Left lung (tissue), 4 donors: ENCODE measurements at regions not wholly inside any gene's neighbourhood (a gene's known extent, or its start where the extent isn't known, plus 50 kb on each side); places are given as distances from the start of the nearest gene placed in this dataset.
"Not testable (repeated sequence)": the region's sequence is repeated elsewhere in the genome, so short reads cannot be mapped to it uniquely, and the experiment has no call there.

Experiments used
- ATAC-seq: fragments of 200-7000 bp; cut with Tn5 transposase; one replicate; pipeline ENCODE4 v1.9.1; 2020; ENCODE audit warnings: moderate library complexity
- DNase-seq, 4 donors: peaks; one replicate each; pipeline ENCODE4 v3.0.0-alpha.2; 2013 to 2020
- H3K27ac ChIP-seq, 2 donors: fragments of 200-600 bp; sonication (generic) in 1 of 2; one replicate each; pipeline versions ENCODE4 v1.5.0 to v1.8.0; 2020 to 2021
- H3K27me3 ChIP-seq, 2 donors: fragments of 200-600 bp; sonication (generic) in 1 of 2; one replicate each; pipeline versions ENCODE4 v1.5.0 to v1.8.0; 2020 to 2021
- H3K36me3 ChIP-seq, 2 donors: fragments of 200-600 bp; sonication (generic) in 1 of 2; one replicate each; pipeline versions ENCODE4 v1.5.0 to v1.8.0; 2020 to 2021
- H3K4me1 ChIP-seq, 2 donors: fragments of 200-600 bp; one replicate each; pipeline ENCODE4 v1.8.0; 2021
- H3K4me3 ChIP-seq, 2 donors: fragments of 200-600 bp; sonication (generic) in 1 of 2; one replicate each; pipeline versions ENCODE4 v1.5.0 to v1.8.0; 2020 to 2021; ENCODE audit warnings: mild to moderate bottlenecking in 1 of 2
- H3K9me3 ChIP-seq, 2 donors: fragments of 200-600 bp; sonication (generic) in 1 of 2; one replicate each; pipeline versions ENCODE4 v1.5.0 to v1.8.0; 2020 to 2021
- intact Hi-C, 2 donors: fragments of 100-400 bp; cut with DNase I; formaldehyde crosslinking; loops; one replicate each; pipeline versions ENCODE4 v1.11.2 to v1.14.2; 2022
- TF ChIP-seq, protein P1 (sequence below), 2 donors: fragments of 200-600 bp; sonication (generic) in 1 of 2; IDR thresholded peaks; one replicate each; pipeline versions ENCODE4 v1.5.0 to v1.8.0; 2021; ENCODE audit warnings: antibody characterized with exemption in 2 of 2
- donor health status: DM: no; HTN: yes; CAD: no.
- donor health status: DM: no; HTN: no; CAD: no.

DNA sequence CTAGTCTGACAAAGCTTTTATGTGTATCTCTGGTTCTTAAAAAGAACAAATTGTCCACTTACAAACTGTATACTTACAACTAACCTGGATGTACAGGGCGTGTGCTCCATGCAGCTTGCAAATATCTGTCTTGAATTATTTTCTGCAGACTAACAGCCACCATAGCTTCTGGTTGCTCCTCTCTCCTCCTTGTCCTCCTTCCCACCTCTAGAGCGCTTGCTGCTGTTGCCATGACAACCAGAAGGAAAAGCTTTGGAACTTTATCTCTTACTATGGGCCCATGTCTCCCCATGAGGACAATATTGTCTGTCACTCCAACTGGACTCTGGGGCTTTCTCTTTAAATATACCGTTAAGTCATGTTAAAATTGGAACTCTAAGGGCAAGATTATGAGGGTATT is 71.5 kb upstream of the DHX40 start:
- no peak for DNase-seq
- no peaks in the 10 kb centered on the region for H3K27me3 ChIP-seq
- TF ChIP-seq, protein P1, sequence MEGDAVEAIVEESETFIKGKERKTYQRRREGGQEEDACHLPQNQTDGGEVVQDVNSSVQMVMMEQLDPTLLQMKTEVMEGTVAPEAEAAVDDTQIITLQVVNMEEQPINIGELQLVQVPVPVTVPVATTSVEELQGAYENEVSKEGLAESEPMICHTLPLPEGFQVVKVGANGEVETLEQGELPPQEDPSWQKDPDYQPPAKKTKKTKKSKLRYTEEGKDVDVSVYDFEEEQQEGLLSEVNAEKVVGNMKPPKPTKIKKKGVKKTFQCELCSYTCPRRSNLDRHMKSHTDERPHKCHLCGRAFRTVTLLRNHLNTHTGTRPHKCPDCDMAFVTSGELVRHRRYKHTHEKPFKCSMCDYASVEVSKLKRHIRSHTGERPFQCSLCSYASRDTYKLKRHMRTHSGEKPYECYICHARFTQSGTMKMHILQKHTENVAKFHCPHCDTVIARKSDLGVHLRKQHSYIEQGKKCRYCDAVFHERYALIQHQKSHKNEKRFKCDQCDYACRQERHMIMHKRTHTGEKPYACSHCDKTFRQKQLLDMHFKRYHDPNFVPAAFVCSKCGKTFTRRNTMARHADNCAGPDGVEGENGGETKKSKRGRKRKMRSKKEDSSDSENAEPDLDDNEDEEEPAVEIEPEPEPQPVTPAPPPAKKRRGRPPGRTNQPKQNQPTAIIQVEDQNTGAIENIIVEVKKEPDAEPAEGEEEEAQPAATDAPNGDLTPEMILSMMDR (IDR thresholded peaks at IDR 0.05) = no peak
- H3K36me3 ChIP-seq = no peaks in the 10 kb centered on the region
- no peak for ATAC-seq
- H3K4me1 ChIP-seq = no peaks in the 10 kb centered on the region
- intact Hi-C loops = no loop called here
- H3K9me3 ChIP-seq = no peaks in the 10 kb centered on the region
- no peak overlapping the region for H3K27ac ChIP-seq
- no peak overlapping the region for H3K4me3 ChIP-seq

DNA sequence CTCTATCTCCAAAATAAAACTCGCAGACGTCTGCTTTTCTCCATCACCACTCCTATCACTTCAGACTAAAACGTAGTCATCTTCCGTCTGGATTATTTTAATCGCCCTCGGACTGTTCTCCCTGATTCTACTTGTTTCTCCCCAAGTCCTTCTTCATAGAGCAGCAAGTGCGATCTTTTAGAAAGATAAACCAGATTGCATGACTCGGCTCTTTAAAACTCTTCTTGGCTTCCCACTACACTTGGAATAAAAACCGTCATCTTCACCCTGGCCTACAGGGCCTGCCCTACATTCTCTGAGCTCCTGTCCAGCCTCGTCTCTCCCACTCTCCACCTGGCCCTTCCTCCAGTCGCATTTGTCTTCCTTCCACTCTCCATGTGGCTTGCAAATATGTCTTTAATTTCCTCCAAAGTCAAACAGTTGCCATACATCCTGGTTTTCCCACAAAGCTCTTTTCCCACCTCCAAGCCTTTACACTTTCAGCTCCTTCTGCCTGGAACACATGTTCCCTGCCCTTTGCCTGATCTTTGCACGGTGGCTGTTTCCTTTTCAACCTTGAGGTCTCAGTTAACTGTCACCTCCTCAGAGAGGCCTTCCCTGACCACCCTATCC is 70.5 kb upstream of the DHX40 start:
- intact Hi-C loops = no loop called here
- Histone ChIP-seq H3K27me3 (no peaks in the 10 kb centered on the region), H3K27ac (no peak overlapping the region), H3K4me3 (no peak overlapping the region), H3K36me3 (no peaks in the 10 kb centered on the region), H3K9me3 (no peaks in the 10 kb centered on the region), H3K4me1 (no peaks in the 10 kb centered on the region)
- DNase-seq (no peak), ATAC-seq (no peak)
- TF ChIP-seq, protein P1 (IDR thresholded peaks at IDR 0.05) = no peak

DNA sequence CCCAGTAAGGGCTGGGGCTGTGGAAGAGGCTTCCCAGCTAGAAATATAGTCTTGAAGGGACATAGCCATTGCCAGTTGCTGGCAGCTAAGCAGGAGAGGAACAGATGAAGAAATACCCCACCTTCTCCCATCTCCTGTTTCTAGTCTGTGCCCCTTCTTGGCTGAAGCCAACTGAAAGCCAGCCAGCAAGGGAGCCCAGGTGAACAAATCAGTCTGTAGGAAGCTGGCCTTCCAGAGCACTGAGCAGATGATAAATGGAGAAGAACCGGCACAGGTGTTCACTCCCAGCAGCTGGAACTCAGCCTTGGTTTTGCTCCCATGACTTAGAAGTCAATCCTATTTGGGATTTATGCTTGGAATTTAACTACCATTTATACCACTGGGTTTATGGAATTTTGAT is 69.2 kb upstream of the DHX40 start:
- ATAC-seq (no peak), DNase-seq (no peak)
- TF ChIP-seq, protein P1 (IDR thresholded peaks at IDR 0.05) = no peak
- H3K36me3 ChIP-seq = no peaks in the 10 kb centered on the region
- no peaks in the 10 kb centered on the region for H3K9me3 ChIP-seq
- no peak overlapping the region for H3K27ac ChIP-seq
- intact Hi-C loops = no loop called here
- H3K27me3 ChIP-seq = no peaks in the 10 kb centered on the region
- H3K4me3 ChIP-seq = no peak overlapping the region
- H3K4me1 ChIP-seq = no peaks in the 10 kb centered on the region

DNA sequence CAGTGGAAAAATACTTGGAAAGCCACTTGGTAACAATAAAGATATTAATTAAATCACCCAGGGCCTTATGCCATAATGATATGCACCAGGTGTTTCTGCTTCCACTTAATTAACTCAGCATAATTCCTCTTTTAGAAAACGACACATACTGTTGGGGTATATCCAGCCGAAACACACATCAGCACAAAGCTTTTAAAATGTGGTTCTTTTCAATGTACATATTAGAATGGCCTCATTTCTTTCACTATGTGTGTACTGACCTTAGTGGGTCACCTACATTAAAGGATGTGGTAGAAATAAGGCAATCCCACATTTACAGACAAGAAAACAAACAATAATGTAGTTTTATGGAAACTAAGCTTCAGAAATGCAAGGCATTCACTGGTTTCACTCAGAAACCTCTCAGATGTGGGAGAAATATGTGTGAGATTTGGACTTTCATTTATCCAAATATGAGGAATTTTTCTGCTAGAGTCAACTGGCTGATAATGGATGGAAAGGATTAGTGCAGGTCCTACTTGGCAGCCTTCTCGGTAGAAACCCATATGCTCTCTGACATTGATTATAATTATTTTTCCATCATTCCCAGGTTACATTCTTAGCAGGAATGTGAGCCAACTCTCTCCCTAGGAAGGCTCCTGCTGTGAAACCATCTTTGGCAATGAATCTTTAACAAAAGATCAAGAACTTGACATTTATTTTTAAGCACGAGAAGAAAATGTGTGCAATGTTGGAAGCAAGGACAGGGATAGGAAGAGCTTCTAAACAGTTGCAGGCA is 66.7 kb upstream of the DHX40 start:
- DNase-seq = no peak
- TF ChIP-seq, protein P1 (IDR thresholded peaks at IDR 0.05) = no peak
- Histone ChIP-seq H3K4me1 (no peaks in the 10 kb centered on the region), H3K27ac (no peak overlapping the region), H3K27me3 (no peaks in the 10 kb centered on the region), H3K4me3 (no peak overlapping the region), H3K36me3 (no peaks in the 10 kb centered on the region), H3K9me3 (no peaks in the 10 kb centered on the region)
- intact Hi-C loops = no loop called here
- no peak for ATAC-seq

DNA sequence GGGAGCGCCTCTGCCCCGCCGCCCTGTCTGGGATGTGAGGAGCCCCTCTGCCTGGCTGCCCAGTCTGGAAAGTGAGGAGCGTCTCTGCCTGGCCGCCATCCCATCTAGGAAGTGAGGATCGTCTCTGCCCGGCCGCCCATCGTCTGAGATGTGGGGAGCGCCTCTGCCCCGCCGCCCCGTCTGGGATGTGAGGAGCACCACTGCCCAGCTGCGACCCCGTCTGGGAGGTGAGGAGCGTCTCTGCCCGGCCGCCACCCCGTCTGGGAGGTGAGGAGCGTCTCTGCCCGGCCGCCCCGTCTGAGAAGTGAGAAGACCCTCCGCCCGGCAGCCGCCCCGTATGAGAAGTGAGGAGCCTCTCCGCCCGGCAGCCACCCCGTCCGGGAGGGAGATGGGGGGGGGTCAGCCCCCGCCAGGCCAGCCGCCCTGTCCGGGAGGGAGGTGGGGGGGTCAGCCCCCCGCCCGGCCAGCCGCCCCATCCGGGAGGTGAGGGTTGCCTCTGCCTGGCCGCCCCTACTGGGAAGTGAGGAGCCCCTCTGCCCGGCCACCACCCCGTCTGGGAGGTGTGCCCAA is 65.2 kb upstream of the DHX40 start:
- H3K27me3 ChIP-seq, H3K4me1 ChIP-seq, H3K9me3 ChIP-seq, H3K36me3 ChIP-seq, intact Hi-C loops, H3K4me3 ChIP-seq, H3K27ac ChIP-seq, ATAC-seq, DNase-seq: not testable (repeated sequence)
